Panc1 (cell line): ENCODE measurements at regions not wholly inside any gene's neighbourhood (a gene's known extent, or its start where the extent isn't known, plus 50 kb on each side); places are given as distances from the start of the nearest gene placed in this dataset.

ENCODE experiments used
- POLR2AphosphoS5 ChIP-seq: IDR thresholded peaks from 2 replicates; pipeline ENCODE4 v1.6.1; 2012; ENCODE audit warnings: mild to moderate bottlenecking, low read depth, low read length, moderate library complexity
- TF ChIP-seq, protein P1 (sequence below): fragments of 450-650 bp; IDR thresholded peaks from 2 replicates; pipeline ENCODE4 v1.5.1; 2017; ENCODE audit warnings: mild to moderate bottlenecking

DNA sequence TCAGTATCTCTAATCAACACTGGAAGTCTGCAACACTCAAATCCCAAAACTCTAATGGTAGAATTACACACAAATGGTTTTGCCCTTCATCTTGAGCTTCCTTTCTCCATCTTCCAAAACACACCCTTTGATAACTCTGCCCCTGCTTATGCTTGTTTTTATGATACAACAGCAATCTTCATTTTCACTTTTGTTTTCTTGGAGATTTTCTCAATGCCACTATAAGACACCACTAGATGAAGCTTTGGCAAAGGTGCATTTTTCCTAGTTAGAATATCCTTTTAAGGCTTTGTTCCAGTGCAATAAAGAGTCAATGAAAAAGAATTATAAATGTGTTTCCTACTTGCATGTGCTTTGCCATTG is 472.4 kb upstream of the NWD2 start:
- TF ChIP-seq, protein P1, sequence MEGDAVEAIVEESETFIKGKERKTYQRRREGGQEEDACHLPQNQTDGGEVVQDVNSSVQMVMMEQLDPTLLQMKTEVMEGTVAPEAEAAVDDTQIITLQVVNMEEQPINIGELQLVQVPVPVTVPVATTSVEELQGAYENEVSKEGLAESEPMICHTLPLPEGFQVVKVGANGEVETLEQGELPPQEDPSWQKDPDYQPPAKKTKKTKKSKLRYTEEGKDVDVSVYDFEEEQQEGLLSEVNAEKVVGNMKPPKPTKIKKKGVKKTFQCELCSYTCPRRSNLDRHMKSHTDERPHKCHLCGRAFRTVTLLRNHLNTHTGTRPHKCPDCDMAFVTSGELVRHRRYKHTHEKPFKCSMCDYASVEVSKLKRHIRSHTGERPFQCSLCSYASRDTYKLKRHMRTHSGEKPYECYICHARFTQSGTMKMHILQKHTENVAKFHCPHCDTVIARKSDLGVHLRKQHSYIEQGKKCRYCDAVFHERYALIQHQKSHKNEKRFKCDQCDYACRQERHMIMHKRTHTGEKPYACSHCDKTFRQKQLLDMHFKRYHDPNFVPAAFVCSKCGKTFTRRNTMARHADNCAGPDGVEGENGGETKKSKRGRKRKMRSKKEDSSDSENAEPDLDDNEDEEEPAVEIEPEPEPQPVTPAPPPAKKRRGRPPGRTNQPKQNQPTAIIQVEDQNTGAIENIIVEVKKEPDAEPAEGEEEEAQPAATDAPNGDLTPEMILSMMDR: no peak
- TF ChIP-seq POLR2AphosphoS5: no peak
